ENCODE measurements at regions not wholly inside any gene's neighbourhood (a gene's known extent, or its start where the extent isn't known, plus 50 kb on each side); places are given as distances from the start of the nearest gene placed in this dataset.

DNA sequence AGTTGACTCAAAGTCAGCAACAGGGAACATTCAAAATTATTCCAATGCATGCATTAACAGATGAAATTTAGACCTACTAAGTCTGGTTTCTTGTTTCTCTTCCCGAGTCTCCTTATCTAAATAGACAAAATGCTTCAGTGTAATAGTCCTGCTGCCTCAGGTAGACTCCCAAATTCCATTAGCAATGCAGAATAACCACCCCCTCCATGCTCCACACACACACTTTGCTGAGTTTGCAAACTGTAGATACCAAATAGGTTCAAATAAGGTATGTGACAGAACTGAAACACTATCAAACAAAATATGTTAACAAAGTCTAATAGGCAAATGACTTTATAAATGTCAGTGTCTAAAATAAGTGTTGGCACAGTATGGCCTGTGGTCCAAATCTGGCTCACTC, 451.1 kb upstream of the SOX5 start:
- no peak for TF ChIP-seq EZH2 (IDR thresholded peaks at IDR 0.05; ENCODE audit: insufficient read depth, low read length)
- TF ChIP-seq, protein P1, sequence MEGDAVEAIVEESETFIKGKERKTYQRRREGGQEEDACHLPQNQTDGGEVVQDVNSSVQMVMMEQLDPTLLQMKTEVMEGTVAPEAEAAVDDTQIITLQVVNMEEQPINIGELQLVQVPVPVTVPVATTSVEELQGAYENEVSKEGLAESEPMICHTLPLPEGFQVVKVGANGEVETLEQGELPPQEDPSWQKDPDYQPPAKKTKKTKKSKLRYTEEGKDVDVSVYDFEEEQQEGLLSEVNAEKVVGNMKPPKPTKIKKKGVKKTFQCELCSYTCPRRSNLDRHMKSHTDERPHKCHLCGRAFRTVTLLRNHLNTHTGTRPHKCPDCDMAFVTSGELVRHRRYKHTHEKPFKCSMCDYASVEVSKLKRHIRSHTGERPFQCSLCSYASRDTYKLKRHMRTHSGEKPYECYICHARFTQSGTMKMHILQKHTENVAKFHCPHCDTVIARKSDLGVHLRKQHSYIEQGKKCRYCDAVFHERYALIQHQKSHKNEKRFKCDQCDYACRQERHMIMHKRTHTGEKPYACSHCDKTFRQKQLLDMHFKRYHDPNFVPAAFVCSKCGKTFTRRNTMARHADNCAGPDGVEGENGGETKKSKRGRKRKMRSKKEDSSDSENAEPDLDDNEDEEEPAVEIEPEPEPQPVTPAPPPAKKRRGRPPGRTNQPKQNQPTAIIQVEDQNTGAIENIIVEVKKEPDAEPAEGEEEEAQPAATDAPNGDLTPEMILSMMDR (IDR thresholded peaks at IDR 0.05; ENCODE audit: insufficient read depth, low read depth, low read length), result no peak
